ENCODE measurements at regions not wholly inside any gene's neighbourhood (a gene's known extent, or its start where the extent isn't known, plus 50 kb on each side); places are given as distances from the start of the nearest gene placed in this dataset.

DNA sequence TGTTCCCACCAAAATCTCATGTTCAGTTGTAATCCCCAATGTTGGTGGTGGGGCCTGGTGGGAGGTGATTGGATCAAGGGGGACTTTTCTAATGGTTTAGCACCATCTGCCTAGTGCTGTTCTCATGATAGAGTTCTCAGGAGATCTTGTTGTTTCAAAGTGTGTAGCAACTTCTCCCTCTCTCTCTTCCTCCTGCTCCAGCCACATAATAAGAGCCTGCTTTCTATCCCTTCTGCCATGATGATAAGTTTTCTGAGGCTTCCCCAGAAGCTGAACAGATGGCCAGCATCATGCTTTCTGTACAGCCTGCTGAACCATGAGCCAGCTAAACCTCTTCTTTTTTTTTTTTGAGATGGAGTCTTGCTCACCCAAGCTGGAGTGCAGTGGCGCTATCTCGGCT, 910.6 kb downstream of the KCNMA1 start:
- intact Hi-C loops (cut with micrococcal nuclease): no loop called here
- no peak for TF ChIP-seq EZH2phosphoT487 (IDR thresholded peaks at IDR 0.05; ENCODE audit: borderline replicate concordance)
- TF ChIP-seq JUND (IDR thresholded peaks at IDR 0.05): no peak
- TF ChIP-seq, protein P1, sequence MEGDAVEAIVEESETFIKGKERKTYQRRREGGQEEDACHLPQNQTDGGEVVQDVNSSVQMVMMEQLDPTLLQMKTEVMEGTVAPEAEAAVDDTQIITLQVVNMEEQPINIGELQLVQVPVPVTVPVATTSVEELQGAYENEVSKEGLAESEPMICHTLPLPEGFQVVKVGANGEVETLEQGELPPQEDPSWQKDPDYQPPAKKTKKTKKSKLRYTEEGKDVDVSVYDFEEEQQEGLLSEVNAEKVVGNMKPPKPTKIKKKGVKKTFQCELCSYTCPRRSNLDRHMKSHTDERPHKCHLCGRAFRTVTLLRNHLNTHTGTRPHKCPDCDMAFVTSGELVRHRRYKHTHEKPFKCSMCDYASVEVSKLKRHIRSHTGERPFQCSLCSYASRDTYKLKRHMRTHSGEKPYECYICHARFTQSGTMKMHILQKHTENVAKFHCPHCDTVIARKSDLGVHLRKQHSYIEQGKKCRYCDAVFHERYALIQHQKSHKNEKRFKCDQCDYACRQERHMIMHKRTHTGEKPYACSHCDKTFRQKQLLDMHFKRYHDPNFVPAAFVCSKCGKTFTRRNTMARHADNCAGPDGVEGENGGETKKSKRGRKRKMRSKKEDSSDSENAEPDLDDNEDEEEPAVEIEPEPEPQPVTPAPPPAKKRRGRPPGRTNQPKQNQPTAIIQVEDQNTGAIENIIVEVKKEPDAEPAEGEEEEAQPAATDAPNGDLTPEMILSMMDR (IDR thresholded peaks at IDR 0.05 in 2 of 3, conservative IDR thresholded peaks at IDR 0.05 in 1 of 3; ENCODE audit: borderline replicate concordance in 1 of 3, insufficient read depth in 1 of 3, low read depth in 2 of 3, low read length in 2 of 3): no peak
- no peak for TF ChIP-seq POLR2AphosphoS5 (IDR thresholded peaks at IDR 0.05; ENCODE audit: low read depth, low read length)
- no peak for TF ChIP-seq CBX3 (IDR thresholded peaks at IDR 0.05; ENCODE audit: low read depth)
- TF ChIP-seq ZFX (IDR thresholded peaks at IDR 0.05): no peak
- no peaks in the 10 kb centered on the region for H3K4me1 ChIP-seq (ENCODE audit: control insufficient read depth in 1 of 2, insufficient read depth in 2 of 2, low read length in 2 of 2)
- ChIA-PET POLR2A (no interaction called here), CTCF (no interaction called here), RAD21 (ENCODE audit: low non-redundant PET in 1 of 2, low total read pairs in 2 of 2, uncharacterized antibody in 2 of 2, unreplicated experiment in 2 of 2) (no interaction called here)
- H3K27ac ChIP-seq (ENCODE audit: low read depth, low read length): no peak overlapping the region
- no peak overlapping the region for H3K4me2 ChIP-seq (ENCODE audit: low read length)
- H3K36me3 ChIP-seq (ENCODE audit: control insufficient read depth in 1 of 2, insufficient read depth in 2 of 2, low read length in 2 of 2): no peaks in the 10 kb centered on the region
- no peaks in the 10 kb centered on the region; a peak in 1 of 4 replicates for H3K9me3 ChIP-seq (ENCODE audit: control insufficient read depth in 1 of 2, insufficient read depth in 1 of 2, low read depth in 1 of 2, low read length in 2 of 2)
- no peak overlapping the region for H3K4me3 ChIP-seq (replicated peaks in 1 of 2; ENCODE audit: low read depth in 1 of 2, low read length in 2 of 2)
- H3K9me2 ChIP-seq (ENCODE audit: insufficient read depth): no peaks in the 10 kb centered on the region
- no peaks in the 10 kb centered on the region for H3K27me3 ChIP-seq (ENCODE audit: insufficient read depth, low read length)
- H4K20me1 ChIP-seq (ENCODE audit: insufficient read depth): no peaks in the 10 kb centered on the region
- no peak overlapping the region for H2AFZ ChIP-seq (ENCODE audit: low read depth, low read length, poor library complexity, severe bottlenecking)
- no peaks in the 10 kb centered on the region for H3K79me2 ChIP-seq (ENCODE audit: insufficient read depth, low read length)
- DNase-seq (ENCODE audit: low read depth, low spot score): no peak
- no peak for ATAC-seq
- no TSS peak for BruUV-seq (replicated peaks)
- no peak overlapping the region for H3K9ac ChIP-seq (ENCODE audit: low read length)

DNA sequence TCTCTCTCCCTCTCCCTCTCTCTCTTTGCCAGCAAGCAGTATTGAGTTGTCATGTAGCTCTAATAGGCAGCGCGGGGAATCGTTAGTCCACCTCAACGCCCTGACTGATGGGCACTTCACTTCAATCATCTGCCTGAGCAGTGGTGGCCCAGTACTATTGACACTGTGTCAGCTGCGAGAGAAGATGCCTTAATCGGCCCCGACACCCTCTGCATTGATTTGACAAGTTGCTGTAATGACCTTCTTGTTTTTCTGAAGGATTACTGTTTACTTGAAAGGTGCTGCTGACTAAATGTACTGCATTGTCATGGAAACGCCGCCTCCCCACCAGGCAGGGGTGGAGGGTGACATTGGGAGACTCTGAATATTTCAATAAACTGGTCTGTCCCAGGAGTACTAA, 913.8 kb downstream of the KCNMA1 start:
- ATAC-seq (no peak), DNase-seq (ENCODE audit: low read depth, low spot score) (no peak)
- H3K9ac ChIP-seq (ENCODE audit: low read length): no peak overlapping the region
- BruUV-seq (replicated peaks): no TSS peak
- intact Hi-C loops (cut with micrococcal nuclease): no loop called here
- POLR2A ChIA-PET: no interaction called here
- no peaks in the 10 kb centered on the region for H4K20me1 ChIP-seq (ENCODE audit: insufficient read depth)
- no peaks in the 10 kb centered on the region for H3K36me3 ChIP-seq (ENCODE audit: control insufficient read depth in 1 of 2, insufficient read depth in 2 of 2, low read length in 2 of 2)
- H3K4me3 ChIP-seq (replicated peaks in 1 of 2; ENCODE audit: low read depth in 1 of 2, low read length in 2 of 2): no peak overlapping the region
- H3K27ac ChIP-seq (ENCODE audit: low read depth, low read length): no peak overlapping the region
- no peaks in the 10 kb centered on the region for H3K27me3 ChIP-seq (ENCODE audit: insufficient read depth, low read length)
- H2AFZ ChIP-seq (ENCODE audit: low read depth, low read length, poor library complexity, severe bottlenecking): no peak overlapping the region
- RAD21 ChIA-PET (ENCODE audit: low non-redundant PET in 1 of 2, low total read pairs in 2 of 2, uncharacterized antibody in 2 of 2, unreplicated experiment in 2 of 2): no interaction called here
- H3K4me1 ChIP-seq (ENCODE audit: control insufficient read depth in 1 of 2, insufficient read depth in 2 of 2, low read length in 2 of 2): no peaks in the 10 kb centered on the region
- no peaks in the 10 kb centered on the region for H3K9me2 ChIP-seq (ENCODE audit: insufficient read depth)
- no peak overlapping the region for H3K4me2 ChIP-seq (ENCODE audit: low read length)
- H3K79me2 ChIP-seq (ENCODE audit: insufficient read depth, low read length): no peaks in the 10 kb centered on the region
- CTCF ChIA-PET: no interaction called here
- H3K9me3 ChIP-seq (ENCODE audit: control insufficient read depth in 1 of 2, insufficient read depth in 1 of 2, low read depth in 1 of 2, low read length in 2 of 2): no peaks in the 10 kb centered on the region
- no peak for TF ChIP-seq ELF1 (IDR thresholded peaks at IDR 0.05; ENCODE audit: borderline replicate concordance, low read depth)
- TF ChIP-seq, protein P1 (IDR thresholded peaks at IDR 0.05 in 2 of 3, conservative IDR thresholded peaks at IDR 0.05 in 1 of 3; ENCODE audit: borderline replicate concordance in 1 of 3, insufficient read depth in 1 of 3, low read depth in 2 of 3, low read length in 2 of 3): no peak
- no peak for TF ChIP-seq TCF7L2 (IDR thresholded peaks at IDR 0.05; ENCODE audit: borderline replicate concordance, extremely low read depth, insufficient read depth, insufficient read length)
- TF ChIP-seq FOSL1 (IDR thresholded peaks at IDR 0.05; ENCODE audit: low read depth): no peak
- no peak for TF ChIP-seq EGR1 (IDR thresholded peaks at IDR 0.05; ENCODE audit: low read depth)
- no peak for TF ChIP-seq EZH2 (IDR thresholded peaks at IDR 0.05)
- no peak for TF ChIP-seq SRF (IDR thresholded peaks at IDR 0.05; ENCODE audit: low read depth)
- TF ChIP-seq ZFX (IDR thresholded peaks at IDR 0.05): no peak
- TF ChIP-seq RAD21 (IDR thresholded peaks at IDR 0.05; ENCODE audit: low read depth): no peak
- TF ChIP-seq POLR2AphosphoS5 (IDR thresholded peaks at IDR 0.05; ENCODE audit: low read depth, low read length): no peak
- no peak for TF ChIP-seq EZH2phosphoT487 (IDR thresholded peaks at IDR 0.05; ENCODE audit: borderline replicate concordance)
- no peak for TF ChIP-seq CEBPB (IDR thresholded peaks at IDR 0.05; ENCODE audit: low read depth)
- TF ChIP-seq, protein P2, sequence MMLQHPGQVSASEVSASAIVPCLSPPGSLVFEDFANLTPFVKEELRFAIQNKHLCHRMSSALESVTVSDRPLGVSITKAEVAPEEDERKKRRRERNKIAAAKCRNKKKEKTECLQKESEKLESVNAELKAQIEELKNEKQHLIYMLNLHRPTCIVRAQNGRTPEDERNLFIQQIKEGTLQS (IDR thresholded peaks at IDR 0.05): no peak
- no peak for TF ChIP-seq ZNF274 (IDR thresholded peaks at IDR 0.05; ENCODE audit: low read depth, low read length)
- no peak for TF ChIP-seq SP1 (IDR thresholded peaks at IDR 0.05; ENCODE audit: low read depth)
- no peak for TF ChIP-seq SIN3A (IDR thresholded peaks at IDR 0.05; ENCODE audit: low read depth)
